HL-60 (cell line): ENCODE measurements at regions not wholly inside any gene's neighbourhood (a gene's known extent, or its start where the extent isn't known, plus 50 kb on each side); places are given as distances from the start of the nearest gene placed in this dataset.

Experiments
- GABPA ChIP-seq: IDR thresholded peaks from 2 replicates; pipeline ENCODE4 v1.6.1; 2012; ENCODE audit warnings: low read depth
- POLR2AphosphoS5 ChIP-seq: IDR thresholded peaks from 2 replicates; pipeline ENCODE4 v1.6.1; 2012; ENCODE audit warnings: low read depth
- SPI1 ChIP-seq: IDR thresholded peaks from 2 replicates; pipeline ENCODE4 v1.6.1; 2012; ENCODE audit warnings: low read depth, mild to moderate bottlenecking, borderline replicate concordance
- TF ChIP-seq, protein P1 (sequence below): IDR thresholded peaks from one replicate; pipeline ENCODE4 v1.5.1; 2011; ENCODE audit warnings: low read length, control low read depth, inconsistent platforms; ENCODE audit not compliant: insufficient read depth
- TF ChIP-seq, protein P2 (sequence below): IDR thresholded peaks from 2 replicates; pipeline ENCODE4 v1.6.1; 2012; ENCODE audit warnings: low read depth; ENCODE audit not compliant: insufficient replicate concordance

DNA sequence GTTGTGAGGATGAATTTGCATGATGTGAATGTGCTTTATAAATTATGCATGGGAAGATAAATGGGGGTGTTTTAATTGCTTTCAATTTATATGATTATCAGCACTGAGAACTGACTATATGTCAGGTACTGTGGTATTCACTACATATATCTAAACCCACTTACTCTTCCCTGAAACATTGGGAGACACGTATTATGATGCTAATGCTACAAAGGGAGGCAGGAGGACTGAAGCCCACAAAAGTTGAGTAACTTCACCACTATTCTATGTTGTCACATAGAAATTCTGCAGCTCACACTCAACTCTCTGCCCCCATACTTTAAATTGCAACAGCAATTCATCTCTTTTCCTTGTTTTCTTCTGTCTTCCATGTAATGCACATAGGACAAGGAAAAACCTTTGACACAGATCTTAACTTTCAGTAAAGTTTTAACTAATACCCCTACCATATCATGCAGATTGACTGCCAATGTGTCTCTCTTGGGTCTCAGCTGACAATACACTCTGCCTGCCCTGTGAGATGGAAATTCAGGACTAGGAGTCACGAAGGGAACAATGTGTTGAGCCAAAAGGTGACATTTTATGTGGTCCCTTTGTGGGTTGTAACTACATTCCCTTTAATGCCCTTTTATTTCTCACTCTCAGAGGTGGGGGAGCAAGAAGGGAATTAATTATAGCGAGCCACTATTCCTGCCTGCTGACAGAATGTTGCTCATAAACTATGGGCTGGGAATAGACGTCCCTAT, 691.0 kb upstream of the SORCS1 start:
- TF ChIP-seq, protein P1, sequence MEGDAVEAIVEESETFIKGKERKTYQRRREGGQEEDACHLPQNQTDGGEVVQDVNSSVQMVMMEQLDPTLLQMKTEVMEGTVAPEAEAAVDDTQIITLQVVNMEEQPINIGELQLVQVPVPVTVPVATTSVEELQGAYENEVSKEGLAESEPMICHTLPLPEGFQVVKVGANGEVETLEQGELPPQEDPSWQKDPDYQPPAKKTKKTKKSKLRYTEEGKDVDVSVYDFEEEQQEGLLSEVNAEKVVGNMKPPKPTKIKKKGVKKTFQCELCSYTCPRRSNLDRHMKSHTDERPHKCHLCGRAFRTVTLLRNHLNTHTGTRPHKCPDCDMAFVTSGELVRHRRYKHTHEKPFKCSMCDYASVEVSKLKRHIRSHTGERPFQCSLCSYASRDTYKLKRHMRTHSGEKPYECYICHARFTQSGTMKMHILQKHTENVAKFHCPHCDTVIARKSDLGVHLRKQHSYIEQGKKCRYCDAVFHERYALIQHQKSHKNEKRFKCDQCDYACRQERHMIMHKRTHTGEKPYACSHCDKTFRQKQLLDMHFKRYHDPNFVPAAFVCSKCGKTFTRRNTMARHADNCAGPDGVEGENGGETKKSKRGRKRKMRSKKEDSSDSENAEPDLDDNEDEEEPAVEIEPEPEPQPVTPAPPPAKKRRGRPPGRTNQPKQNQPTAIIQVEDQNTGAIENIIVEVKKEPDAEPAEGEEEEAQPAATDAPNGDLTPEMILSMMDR: no peak
- no peak for TF ChIP-seq POLR2AphosphoS5
- TF ChIP-seq, protein P2, sequence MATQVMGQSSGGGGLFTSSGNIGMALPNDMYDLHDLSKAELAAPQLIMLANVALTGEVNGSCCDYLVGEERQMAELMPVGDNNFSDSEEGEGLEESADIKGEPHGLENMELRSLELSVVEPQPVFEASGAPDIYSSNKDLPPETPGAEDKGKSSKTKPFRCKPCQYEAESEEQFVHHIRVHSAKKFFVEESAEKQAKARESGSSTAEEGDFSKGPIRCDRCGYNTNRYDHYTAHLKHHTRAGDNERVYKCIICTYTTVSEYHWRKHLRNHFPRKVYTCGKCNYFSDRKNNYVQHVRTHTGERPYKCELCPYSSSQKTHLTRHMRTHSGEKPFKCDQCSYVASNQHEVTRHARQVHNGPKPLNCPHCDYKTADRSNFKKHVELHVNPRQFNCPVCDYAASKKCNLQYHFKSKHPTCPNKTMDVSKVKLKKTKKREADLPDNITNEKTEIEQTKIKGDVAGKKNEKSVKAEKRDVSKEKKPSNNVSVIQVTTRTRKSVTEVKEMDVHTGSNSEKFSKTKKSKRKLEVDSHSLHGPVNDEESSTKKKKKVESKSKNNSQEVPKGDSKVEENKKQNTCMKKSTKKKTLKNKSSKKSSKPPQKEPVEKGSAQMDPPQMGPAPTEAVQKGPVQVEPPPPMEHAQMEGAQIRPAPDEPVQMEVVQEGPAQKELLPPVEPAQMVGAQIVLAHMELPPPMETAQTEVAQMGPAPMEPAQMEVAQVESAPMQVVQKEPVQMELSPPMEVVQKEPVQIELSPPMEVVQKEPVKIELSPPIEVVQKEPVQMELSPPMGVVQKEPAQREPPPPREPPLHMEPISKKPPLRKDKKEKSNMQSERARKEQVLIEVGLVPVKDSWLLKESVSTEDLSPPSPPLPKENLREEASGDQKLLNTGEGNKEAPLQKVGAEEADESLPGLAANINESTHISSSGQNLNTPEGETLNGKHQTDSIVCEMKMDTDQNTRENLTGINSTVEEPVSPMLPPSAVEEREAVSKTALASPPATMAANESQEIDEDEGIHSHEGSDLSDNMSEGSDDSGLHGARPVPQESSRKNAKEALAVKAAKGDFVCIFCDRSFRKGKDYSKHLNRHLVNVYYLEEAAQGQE: no peak
- TF ChIP-seq GABPA: no peak
- TF ChIP-seq SPI1: no peak
